Esophagus (tissue), 2 donors: ENCODE measurements at regions not wholly inside any gene's neighbourhood (a gene's known extent, or its start where the extent isn't known, plus 50 kb on each side); places are given as distances from the start of the nearest gene placed in this dataset.
"Not testable (repeated sequence)": the region's sequence is repeated elsewhere in the genome, so short reads cannot be mapped to it uniquely, and the experiment has no call there.

ENCODE experiments used
- H3K27ac ChIP-seq, 2 donors: one replicate each; pipeline ENCODE4 v1.5.1; 2013; ENCODE audit warnings: low read depth in 2 of 2, mild to moderate bottlenecking in 2 of 2, inconsistent platforms in 1 of 2, low read length in 1 of 2, moderate library complexity in 1 of 2
- H3K27me3 ChIP-seq, 2 donors: one replicate each; pipeline ENCODE4 v1.6.1; 2013; ENCODE audit warnings: low read length in 2 of 2, control low read depth in 1 of 2, mild to moderate bottlenecking in 1 of 2; ENCODE audit not compliant: insufficient read depth in 2 of 2, control insufficient read depth in 1 of 2
- H3K36me3 ChIP-seq, 2 donors: one replicate each; pipeline ENCODE4 v1.6.1; 2013; ENCODE audit warnings: low read length in 1 of 2; ENCODE audit not compliant: control insufficient read depth in 2 of 2, insufficient read depth in 2 of 2
- H3K4me1 ChIP-seq, 2 donors: one replicate each; pipeline ENCODE4 v1.6.1; 2013; ENCODE audit warnings: low read length in 1 of 2; ENCODE audit not compliant: control insufficient read depth in 2 of 2, insufficient read depth in 2 of 2
- H3K4me3 ChIP-seq, 2 donors: one replicate each; pipeline ENCODE4 v1.5.1; 2013; ENCODE audit warnings: low read length in 2 of 2, mild to moderate bottlenecking in 2 of 2, low read depth in 1 of 2, moderate library complexity in 1 of 2
- H3K9me3 ChIP-seq, 2 donors: one replicate each; pipeline ENCODE4 v1.6.1; 2013; ENCODE audit warnings: mild to moderate bottlenecking in 2 of 2, low read depth in 1 of 2, low read length in 1 of 2, moderate library complexity in 1 of 2; ENCODE audit not compliant: control insufficient read depth in 2 of 2, insufficient read depth in 1 of 2
- WGBS, 2 donors: extraction: QIAGEN DNeasy Blood & Tissue Kit; methylation state at CpG; one replicate each; pipeline ENCODE4 v1.1.7; 2013; 5-methylcytosine and 5-hydroxymethylcytosine counted together
- donor health status: healthy with polysubstance abuse.
- donor health status: Bipolar disorder and iron deficiency.

- not testable (repeated sequence) for H3K36me3 ChIP-seq, H3K27me3 ChIP-seq, H3K9me3 ChIP-seq, H3K27ac ChIP-seq, H3K4me1 ChIP-seq, H3K4me3 ChIP-seq
- WGBS, 2 donors, result 77 to 82% methylated on average over 7 of the region's 7 CpGs
Observed at GRCh38 chr1:112821307-112822063, 106.4 kb upstream of the PPM1J start.

DNA sequence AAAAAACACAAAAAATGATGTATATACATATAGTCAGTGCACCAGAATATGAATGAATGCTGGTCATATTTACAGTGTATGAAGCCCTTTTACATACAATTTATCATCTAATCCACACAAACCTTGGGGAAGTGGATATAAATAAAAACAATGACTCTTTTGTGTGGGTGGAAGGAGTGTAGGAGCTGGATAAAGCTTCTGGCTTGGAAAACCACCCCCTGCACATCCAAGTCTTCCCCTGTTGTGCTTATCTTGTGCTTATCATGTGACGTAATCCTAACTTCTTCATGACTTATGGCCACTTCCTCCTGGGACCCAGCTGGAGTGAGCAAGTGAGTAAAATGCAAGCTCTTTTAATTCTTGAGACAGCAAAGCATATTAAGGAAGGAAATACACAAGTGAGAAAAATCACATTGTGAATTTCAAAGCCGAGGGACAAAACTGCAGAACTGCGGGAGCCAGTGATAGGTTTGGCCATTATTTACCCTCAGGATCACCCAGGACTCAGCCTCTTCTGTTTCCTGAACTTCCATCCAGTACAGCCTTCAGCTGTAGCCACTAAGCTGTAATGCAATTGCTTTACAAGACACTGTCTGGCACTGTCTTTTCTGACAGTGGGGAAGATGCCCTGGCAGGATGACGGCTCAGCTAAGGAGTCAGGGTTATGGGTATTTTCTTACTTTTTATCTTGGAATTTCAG lies 104.0 kb upstream of the PPM1J start:
- no peak overlapping the region for H3K4me3 ChIP-seq
- no peaks in the 10 kb centered on the region for H3K36me3 ChIP-seq
- WGBS, 2 donors, result 39 to 54% methylated on average over 4 of the region's 4 CpGs
- H3K4me1 ChIP-seq, result no peaks in the 10 kb centered on the region
- no peaks in the 10 kb centered on the region for H3K27me3 ChIP-seq
- no peak overlapping the region for H3K27ac ChIP-seq
- H3K9me3 ChIP-seq, result no peaks in the 10 kb centered on the region

GRCh38 chr1:112817555-112818373 lies 102.6 kb upstream of the PPM1J start:
- WGBS, 2 donors, result 68 to 72% methylated on average over 7 of the region's 7 CpGs
- H3K4me3 ChIP-seq, result no peak overlapping the region
- no peaks in the 10 kb centered on the region for H3K9me3 ChIP-seq
- no peaks in the 10 kb centered on the region for H3K36me3 ChIP-seq
- H3K27ac ChIP-seq, result no peak overlapping the region
- H3K4me1 ChIP-seq, result no peaks in the 10 kb centered on the region
- H3K27me3 ChIP-seq, result no peaks in the 10 kb centered on the region

DNA sequence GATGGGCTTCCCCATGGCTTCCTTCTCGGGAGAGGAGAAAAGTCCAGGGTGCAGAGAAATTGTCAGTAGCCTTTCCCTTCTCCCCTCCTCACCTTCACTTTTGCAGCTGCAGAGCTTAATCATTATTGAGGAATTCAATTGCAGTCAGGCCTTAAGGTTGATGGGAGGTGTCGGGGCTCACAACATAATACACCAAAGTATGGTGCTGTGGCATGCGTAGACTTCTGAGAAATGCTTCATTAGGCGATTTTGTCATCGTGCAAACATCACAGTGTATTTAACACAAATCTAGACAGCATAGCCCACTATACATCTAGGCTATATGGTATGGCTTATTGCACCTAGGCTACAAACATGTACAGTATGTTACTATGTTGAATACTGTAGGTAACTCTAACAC lies 100.2 kb upstream of the PPM1J start:
- 88 to 92% methylated on average over 5 of the region's 5 CpGs for WGBS, 2 donors
- H3K4me1 ChIP-seq, result no peaks in the 10 kb centered on the region
- H3K4me3 ChIP-seq, result no peak overlapping the region

DNA sequence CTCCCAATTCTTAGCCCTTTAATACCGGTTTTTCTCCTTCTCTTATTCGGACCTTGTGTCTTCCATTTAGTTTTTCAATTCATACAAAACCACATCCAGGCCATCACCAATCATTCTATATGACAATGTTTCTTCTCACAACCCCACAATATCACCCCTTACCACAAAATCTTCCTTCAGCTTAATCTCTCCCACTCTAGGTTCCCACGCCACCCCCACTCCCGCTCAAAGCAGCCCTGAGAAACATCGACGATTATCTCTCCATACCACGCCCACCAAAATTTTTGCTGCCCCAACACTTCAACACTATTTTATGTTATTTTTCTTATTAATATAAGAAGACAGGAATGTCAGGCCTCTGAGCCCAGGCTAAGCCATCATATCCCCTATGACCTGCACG lies 99.5 kb upstream of the PPM1J start:
- not testable (repeated sequence) for H3K9me3 ChIP-seq, H3K27me3 ChIP-seq, H3K4me3 ChIP-seq, H3K4me1 ChIP-seq, H3K36me3 ChIP-seq, H3K27ac ChIP-seq
- WGBS, 2 donors, result 91 to 93% methylated on average over 8 of the region's 8 CpGs

More for the DNA sequence above, 100.2 kb upstream of the PPM1J start:
- Histone ChIP-seq H3K36me3 (no peaks in the 10 kb centered on the region), H3K27ac (no peak overlapping the region), H3K27me3 (no peaks in the 10 kb centered on the region), H3K9me3 (no peaks in the 10 kb centered on the region)

- Histone ChIP-seq H3K9me3 (no peaks in the 10 kb centered on the region), H3K36me3 (no peaks in the 10 kb centered on the region), H3K4me3 (no peak overlapping the region), H3K27ac (no peak overlapping the region), H3K4me1 (peaks cover 0 to 2% of the 10 kb centered on the region in 2 donors), H3K27me3 (no peaks in the 10 kb centered on the region)
- 20 to 26% methylated on average over 8 of the region's 8 CpGs for WGBS, 2 donors
Observed at GRCh38 chr1:112808861-112809684, 93.9 kb upstream of the PPM1J start.

GRCh38 chr1:112807999-112808398 lies 92.9 kb upstream of the PPM1J start:
- WGBS, 2 donors, result 90 to 100% methylated on average over 3 of the region's 3 CpGs

DNA sequence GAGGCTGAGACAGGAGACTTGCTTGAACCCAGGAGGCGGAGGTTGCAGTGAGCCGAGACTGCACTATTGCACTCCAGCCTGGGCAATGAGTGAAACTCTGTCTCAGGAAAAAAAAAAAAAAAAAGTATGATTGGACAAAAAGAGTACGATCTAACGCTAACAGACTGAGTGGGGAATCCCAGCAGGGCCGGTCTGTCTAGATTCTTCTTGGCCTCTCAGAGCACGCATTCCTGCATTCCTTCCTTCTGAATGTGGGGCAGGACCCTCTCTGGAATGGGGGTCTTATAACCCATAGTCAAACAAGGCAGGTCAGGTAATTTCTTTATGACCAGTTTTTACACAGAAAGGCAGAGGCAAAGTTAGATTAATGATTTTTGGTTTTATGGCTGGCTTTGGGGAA lies 92.0 kb upstream of the PPM1J start:
- 52 to 54% methylated on average over 6 of the region's 6 CpGs for WGBS, 2 donors
- no peak overlapping the region for H3K4me3 ChIP-seq
- H3K9me3 ChIP-seq, result no peaks in the 10 kb centered on the region
- peaks cover 0 to 2% of the 10 kb centered on the region in 2 donors for H3K4me1 ChIP-seq
- no peaks in the 10 kb centered on the region for H3K27me3 ChIP-seq
- no peak overlapping the region for H3K27ac ChIP-seq
- H3K36me3 ChIP-seq, result no peaks in the 10 kb centered on the region

More at GRCh38 chr1:112807999-112808398, 92.9 kb upstream of the PPM1J start:
- Histone ChIP-seq H3K27me3 (no peaks in the 10 kb centered on the region), H3K4me3 (no peak overlapping the region), H3K4me1 (peaks cover 0 to 2% of the 10 kb centered on the region in 2 donors), H3K36me3 (no peaks in the 10 kb centered on the region), H3K27ac (no peak overlapping the region), H3K9me3 (no peaks in the 10 kb centered on the region)

GRCh38 chr1:112806090-112806642 lies 91.0 kb upstream of the PPM1J start:
- Histone ChIP-seq H3K27me3 (no peaks in the 10 kb centered on the region), H3K36me3 (no peaks in the 10 kb centered on the region), H3K4me1 (peaks cover 0 to 2% of the 10 kb centered on the region in 2 donors), H3K27ac (no peak overlapping the region), H3K4me3 (no peak overlapping the region), H3K9me3 (no peaks in the 10 kb centered on the region)
- 80 to 84% methylated on average over 3 of the region's 3 CpGs for WGBS, 2 donors
